ENCODE measurements at regions not wholly inside any gene's neighbourhood (a gene's known extent, or its start where the extent isn't known, plus 50 kb on each side); places are given as distances from the start of the nearest gene placed in this dataset.

DNA sequence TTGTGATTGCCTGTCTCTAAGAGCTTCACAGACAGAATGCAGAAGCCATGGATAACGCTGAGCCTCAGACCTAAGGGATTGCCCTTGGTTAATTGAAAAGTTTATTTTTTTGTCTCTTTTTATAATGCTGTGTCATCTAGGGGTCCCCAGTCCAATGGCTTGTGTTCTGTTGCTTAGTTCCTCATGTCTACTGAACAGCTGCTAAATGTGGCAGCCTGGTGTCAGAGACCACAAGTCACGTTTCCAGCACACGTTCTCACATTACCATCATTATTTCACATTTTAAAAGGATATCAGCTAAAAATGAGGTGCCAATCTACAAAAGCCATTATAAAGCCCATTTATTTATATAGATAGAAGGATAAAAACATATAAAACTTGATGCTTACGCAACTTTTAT, 1362.0 kb downstream of the PCDH9 start (continued):
- TF ChIP-seq, protein P1, sequence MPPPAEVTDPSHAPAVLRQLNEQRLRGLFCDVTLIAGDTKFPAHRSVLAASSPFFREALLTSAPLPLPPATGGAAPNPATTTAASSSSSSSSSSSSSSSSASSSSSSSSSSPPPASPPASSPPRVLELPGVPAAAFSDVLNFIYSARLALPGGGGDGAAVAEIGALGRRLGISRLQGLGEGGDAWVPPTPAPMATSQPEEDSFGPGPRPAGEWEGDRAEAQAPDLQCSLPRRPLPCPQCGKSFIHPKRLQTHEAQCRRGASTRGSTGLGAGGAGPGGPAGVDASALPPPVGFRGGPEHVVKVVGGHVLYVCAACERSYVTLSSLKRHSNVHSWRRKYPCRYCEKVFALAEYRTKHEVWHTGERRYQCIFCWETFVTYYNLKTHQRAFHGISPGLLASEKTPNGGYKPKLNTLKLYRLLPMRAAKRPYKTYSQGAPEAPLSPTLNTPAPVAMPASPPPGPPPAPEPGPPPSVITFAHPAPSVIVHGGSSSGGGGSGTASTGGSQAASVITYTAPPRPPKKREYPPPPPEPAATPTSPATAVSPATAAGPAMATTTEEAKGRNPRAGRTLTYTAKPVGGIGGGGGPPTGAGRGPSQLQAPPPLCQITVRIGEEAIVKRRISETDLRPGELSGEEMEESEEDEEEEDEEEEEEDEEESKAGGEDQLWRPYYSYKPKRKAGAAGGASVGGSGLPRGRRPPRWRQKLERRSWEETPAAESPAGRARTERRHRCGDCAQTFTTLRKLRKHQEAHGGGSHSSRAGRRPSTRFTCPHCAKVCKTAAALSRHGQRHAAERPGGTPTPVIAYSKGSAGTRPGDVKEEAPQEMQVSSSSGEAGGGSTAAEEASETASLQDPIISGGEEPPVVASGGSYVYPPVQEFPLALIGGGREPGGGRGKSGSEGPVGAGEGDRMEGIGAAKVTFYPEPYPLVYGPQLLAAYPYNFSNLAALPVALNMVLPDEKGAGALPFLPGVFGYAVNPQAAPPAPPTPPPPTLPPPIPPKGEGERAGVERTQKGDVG (CRISPR knock-in tag; IDR thresholded peaks at IDR 0.05): no peak
- no peak for TF ChIP-seq JUND (IDR thresholded peaks at IDR 0.05; ENCODE audit: low read depth, low read length)
- TF ChIP-seq TAF1 (IDR thresholded peaks at IDR 0.05; ENCODE audit: borderline replicate concordance, low read depth, low read length): no peak
- no peak for TF ChIP-seq RBBP5 (conservative IDR thresholded peaks at IDR 0.05)
- no peak for TF ChIP-seq PKNOX1 (IDR thresholded peaks at IDR 0.05)
- TF ChIP-seq IRF4 (IDR thresholded peaks at IDR 0.05; ENCODE audit: low read depth, low read length): no peak
- TF ChIP-seq KLF5 (IDR thresholded peaks at IDR 0.05; ENCODE audit: partially characterized antibody): no peak
- no peak for TF ChIP-seq FOS (IDR thresholded peaks at IDR 0.05; ENCODE audit: borderline replicate concordance, extremely low read depth, insufficient read length)
- no peak for TF ChIP-seq TCF3 (IDR thresholded peaks at IDR 0.05; ENCODE audit: borderline replicate concordance, insufficient read depth, low read depth, low read length)
- no peak for TF ChIP-seq ZNF384 (IDR thresholded peaks at IDR 0.05; ENCODE audit: borderline replicate concordance, low read depth, low read length)
- TF ChIP-seq HDAC6 (IDR thresholded peaks at IDR 0.05; ENCODE audit: unreplicated experiment): no peak
